ENCODE measurements at regions not wholly inside any gene's neighbourhood (a gene's known extent, or its start where the extent isn't known, plus 50 kb on each side); places are given as distances from the start of the nearest gene placed in this dataset.
"Not testable (repeated sequence)": the region's sequence is repeated elsewhere in the genome, so short reads cannot be mapped to it uniquely, and the experiment has no call there.

- DNase-seq (ENCODE audit: low read depth) = no peak
- TF ChIP-seq MAX (IDR thresholded peaks at IDR 0.05; ENCODE audit: low read depth, low read length) = no peak
- TF ChIP-seq MYC (IDR thresholded peaks at IDR 0.05; ENCODE audit: low read depth, low read length) = no peak
- no peak for TF ChIP-seq CTCF (IDR thresholded peaks at IDR 0.05; ENCODE audit: low read depth, low read length)
- TF ChIP-seq POLR2A (IDR thresholded peaks at IDR 0.05; ENCODE audit: extremely low read depth, insufficient read length) = no peak
Measured at GRCh38 chr18:11470941-11471340, 138.5 kb upstream of the SLC35G4 start.

GRCh38 chr18:11468617-11469016 lies 140.8 kb upstream of the SLC35G4 start:
- no peak for TF ChIP-seq POLR2A (IDR thresholded peaks at IDR 0.05; ENCODE audit: extremely low read depth, insufficient read length)
- TF ChIP-seq MAX (IDR thresholded peaks at IDR 0.05; ENCODE audit: low read depth, low read length) = no peak
- no peak for TF ChIP-seq MYC (IDR thresholded peaks at IDR 0.05; ENCODE audit: low read depth, low read length)
- TF ChIP-seq CTCF (IDR thresholded peaks at IDR 0.05; ENCODE audit: low read depth, low read length) = no peak
- no peak overlapping the region for H3K4me3 ChIP-seq (ENCODE audit: low read depth, low read length)
- no peak for DNase-seq (ENCODE audit: low read depth)

More at GRCh38 chr18:11470941-11471340, 138.5 kb upstream of the SLC35G4 start:
- H3K4me3 ChIP-seq (ENCODE audit: low read depth, low read length) = no peak overlapping the region

- no peak for TF ChIP-seq MYC (IDR thresholded peaks at IDR 0.05; ENCODE audit: low read depth, low read length)
- TF ChIP-seq MAX (IDR thresholded peaks at IDR 0.05; ENCODE audit: low read depth, low read length) = no peak
- no peak for TF ChIP-seq CTCF (IDR thresholded peaks at IDR 0.05; ENCODE audit: low read depth, low read length)
- TF ChIP-seq POLR2A (IDR thresholded peaks at IDR 0.05; ENCODE audit: extremely low read depth, insufficient read length) = no peak
- no peak for DNase-seq (ENCODE audit: low read depth)
- H3K4me3 ChIP-seq (ENCODE audit: low read depth, low read length) = no peak overlapping the region
Measured at GRCh38 chr18:11468120-11468519, 141.3 kb upstream of the SLC35G4 start.

GRCh38 chr18:11467611-11468010 lies 141.8 kb upstream of the SLC35G4 start:
- no peak for DNase-seq (ENCODE audit: low read depth)
- no peak overlapping the region for H3K4me3 ChIP-seq (ENCODE audit: low read depth, low read length)
- TF ChIP-seq MYC (IDR thresholded peaks at IDR 0.05; ENCODE audit: low read depth, low read length) (no peak), CTCF (IDR thresholded peaks at IDR 0.05; ENCODE audit: low read depth, low read length) (no peak), POLR2A (IDR thresholded peaks at IDR 0.05; ENCODE audit: extremely low read depth, insufficient read length) (no peak), MAX (IDR thresholded peaks at IDR 0.05; ENCODE audit: low read depth, low read length) (no peak)

- no peak for TF ChIP-seq MYC (IDR thresholded peaks at IDR 0.05; ENCODE audit: low read depth, low read length)
- TF ChIP-seq CTCF (IDR thresholded peaks at IDR 0.05; ENCODE audit: low read depth, low read length) = no peak
- TF ChIP-seq MAX (IDR thresholded peaks at IDR 0.05; ENCODE audit: low read depth, low read length) = no peak
- TF ChIP-seq POLR2A (IDR thresholded peaks at IDR 0.05; ENCODE audit: extremely low read depth, insufficient read length) = no peak
- DNase-seq (ENCODE audit: low read depth) = no peak
- H3K4me3 ChIP-seq (ENCODE audit: low read depth, low read length) = no peak overlapping the region
Measured at GRCh38 chr18:11464129-11464528, 145.3 kb upstream of the SLC35G4 start.

GRCh38 chr18:11458447-11458846 lies 150.9 kb upstream of the SLC35G4 start:
- DNase-seq (ENCODE audit: low read depth) = no peak
- no peak overlapping the region for H3K4me3 ChIP-seq (ENCODE audit: low read depth, low read length)
- no peak for TF ChIP-seq MAX (IDR thresholded peaks at IDR 0.05; ENCODE audit: low read depth, low read length)
- no peak for TF ChIP-seq CTCF (IDR thresholded peaks at IDR 0.05; ENCODE audit: low read depth, low read length)
- no peak for TF ChIP-seq MYC (IDR thresholded peaks at IDR 0.05; ENCODE audit: low read depth, low read length)
- no peak for TF ChIP-seq POLR2A (IDR thresholded peaks at IDR 0.05; ENCODE audit: extremely low read depth, insufficient read length)

GRCh38 chr18:11457853-11458252 lies 151.5 kb upstream of the SLC35G4 start:
- DNase-seq (ENCODE audit: low read depth); H3K4me3 ChIP-seq (ENCODE audit: low read depth, low read length): not testable (repeated sequence)
